ENCODE measurements at regions not wholly inside any gene's neighbourhood (a gene's known extent, or its start where the extent isn't known, plus 50 kb on each side); places are given as distances from the start of the nearest gene placed in this dataset.
A peak's percentile ranks its signal among the peaks of the same experiment; 100 is the strongest.
"Not testable (repeated sequence)": the region's sequence is repeated elsewhere in the genome, so short reads cannot be mapped to it uniquely, and the experiment has no call there.

GRCh38 chr15:53126144-53126543 is 336.0 kb upstream of the ONECUT1 start:
- DNase-seq = no peak

- DNase-seq = no peak
Measured at GRCh38 chr15:53122818-53123217, 332.7 kb upstream of the ONECUT1 start.

GRCh38 chr15:53116915-53117314 is 326.8 kb upstream of the ONECUT1 start:
- DNase-seq = not testable (repeated sequence)

GRCh38 chr15:53116169-53116568 is 326.0 kb upstream of the ONECUT1 start:
- no peak for DNase-seq

- no peak for DNase-seq
Measured at GRCh38 chr15:53115563-53115962, 325.4 kb upstream of the ONECUT1 start.

- DNase-seq = no peak
Measured at GRCh38 chr15:53114960-53115359, 324.8 kb upstream of the ONECUT1 start.

GRCh38 chr15:53110999-53111398 is 320.9 kb upstream of the ONECUT1 start:
- no peak for DNase-seq

GRCh38 chr15:53108319-53108718 is 318.2 kb upstream of the ONECUT1 start:
- DNase-seq = no peak

GRCh38 chr15:53107855-53108254 is 317.7 kb upstream of the ONECUT1 start:
- no peak for DNase-seq

GRCh38 chr15:53106505-53107286 is 316.6 kb upstream of the ONECUT1 start:
- no peak for DNase-seq

GRCh38 chr15:53102483-53102882 is 312.3 kb upstream of the ONECUT1 start:
- DNase-seq = no peak

- no peak for DNase-seq
Measured at GRCh38 chr15:53080484-53080883, 290.3 kb upstream of the ONECUT1 start.

- no peak for DNase-seq
Measured at GRCh38 chr15:53074221-53074620, 284.1 kb upstream of the ONECUT1 start.

- peak; percentile 77 for DNase-seq
Measured at GRCh38 chr15:53072077-53072476, 281.9 kb upstream of the ONECUT1 start.

GRCh38 chr15:53068636-53069035 is 278.5 kb upstream of the ONECUT1 start:
- DNase-seq = no peak

GRCh38 chr15:53059273-53060043 is 269.3 kb upstream of the ONECUT1 start:
- no peak for DNase-seq

GRCh38 chr15:53046153-53046790 is 256.1 kb upstream of the ONECUT1 start:
- DNase-seq = no peak

- DNase-seq = no peak
Measured at GRCh38 chr15:53038655-53038941, 248.5 kb upstream of the ONECUT1 start.

- no peak for DNase-seq
Measured at GRCh38 chr15:53037904-53038654, 247.9 kb upstream of the ONECUT1 start.

GRCh38 chr15:53036641-53037040 is 246.5 kb upstream of the ONECUT1 start:
- DNase-seq = no peak

- no peak for DNase-seq
Measured at GRCh38 chr15:53034767-53035245, 244.7 kb upstream of the ONECUT1 start.

GRCh38 chr15:53033709-53034108 is 243.6 kb upstream of the ONECUT1 start:
- no peak for DNase-seq

Data from renal pelvis (tissue), 1 donor.